HepG2 (cell line): ENCODE measurements at regions not wholly inside any gene's neighbourhood (a gene's known extent, or its start where the extent isn't known, plus 50 kb on each side); places are given as distances from the start of the nearest gene placed in this dataset.

Experiments used
- ATAC-seq: fragments of 200-7000 bp; cut with Tn5 transposase; 3 replicates; pipeline ENCODE4 v1.9.1; 2020; ENCODE audit warnings: mild to moderate bottlenecking, moderate library complexity
- BruUV-seq: library from RNA; stranded (reverse); fragments of 400-500 nt; replicated peaks from 2 replicates; lab custom pipeline; 2021; lab: Mats Ljungman, UMichigan
- CTCF ChIA-PET: fragments of 300-600 bp; formaldehyde crosslinking; extraction: SDS; loops from one replicate; lab custom pipeline; 2021; ENCODE audit warnings: low total read pairs, inconsistent platforms, low intra/inter-chr PET ratio; lab: Yijun Ruan, JAX
- POLR2A ChIA-PET: fragments of 350-600 bp; sonication (Branson Sonifier 250); formaldehyde crosslinking; loops from one replicate; lab custom pipeline; 2020; ENCODE audit warnings: antibody characterized with exemption, inconsistent platforms; lab: Yijun Ruan, JAX
- DNase-seq: peaks from one replicate; pipeline ENCODE4 v3.0.0-alpha.2; 2015; ENCODE audit warnings: low spot score
- FAIRE-seq: peaks from 3 replicates; lab custom pipeline; 2011; peaks lifted over from hg19 to GRCh38; lab: Jason Lieb, UNC
- H2AFZ ChIP-seq: one replicate; pipeline ENCODE4 v1.6.1; 2011; ENCODE audit warnings: low read length, inconsistent platforms
- H3K27ac ChIP-seq: fragments of 300-600 bp; 3 replicates; pipeline ENCODE4 v1.8.0; 2011; ENCODE audit warnings: mixed run types, mild to moderate bottlenecking, mixed read lengths, low read length, inconsistent platforms; ENCODE audit not compliant: insufficient read depth; ENCODE audit errors: extremely low read length
- H3K27me3 ChIP-seq, 2 experiments: fragments of 200-600 bp in 1 of 2; 2 replicates in 1 of 2; 3 replicates in 1 of 2; pipeline versions ENCODE4 v1.6.0 to v1.8.0; 2011; ENCODE audit warnings: low read length in 2 of 2, mild to moderate bottlenecking in 2 of 2, moderate library complexity in 2 of 2, inconsistent platforms in 1 of 2; ENCODE audit not compliant: insufficient read depth in 2 of 2, control insufficient read depth in 1 of 2
- H3K36me3 ChIP-seq, 2 experiments: fragments of 200-600 bp in 1 of 2; replicated peaks in 1 of 2; 2 replicates in 1 of 2; 3 replicates in 1 of 2; pipeline versions ENCODE4 v1.5.1 to v1.8.0; 2011; ENCODE audit warnings: low read length in 2 of 2, inconsistent platforms in 1 of 2; ENCODE audit not compliant: insufficient read depth in 2 of 2, control insufficient read depth in 1 of 2
- H3K4me1 ChIP-seq: 2 replicates; pipeline ENCODE4 v1.5.1; 2012; ENCODE audit warnings: low read length, inconsistent platforms; ENCODE audit not compliant: insufficient read depth
- H3K4me2 ChIP-seq: 2 replicates; pipeline ENCODE4 v1.6.0; 2011; ENCODE audit warnings: low read depth, low read length, inconsistent platforms
- H3K4me3 ChIP-seq, 3 experiments: fragments of 200-600 bp in 1 of 3; sonication (generic), shearing (Covaris generic) in 1 of 3; replicated peaks in 1 of 3; 2 replicates each; pipeline ENCODE4 v1.5.1; 2011 to 2016; ENCODE audit warnings: low read length in 3 of 3, inconsistent platforms in 2 of 3, low read depth in 2 of 3, mild to moderate bottlenecking in 2 of 3, control low read depth in 1 of 3, mixed read lengths in 1 of 3; ENCODE audit not compliant: insufficient read depth in 1 of 3
- H3K79me2 ChIP-seq: one replicate; pipeline ENCODE4 v1.6.1; 2011; ENCODE audit warnings: low read length, inconsistent platforms; ENCODE audit not compliant: insufficient read depth
- H3K9ac ChIP-seq: 2 replicates; pipeline ENCODE4 v1.6.0; 2011; ENCODE audit warnings: mild to moderate bottlenecking, low read depth, low read length, inconsistent platforms; ENCODE audit not compliant: insufficient read depth
- H3K9me3 ChIP-seq: 2 replicates; pipeline ENCODE4 v1.5.1; 2012; ENCODE audit warnings: mild to moderate bottlenecking, low read length
- H4K20me1 ChIP-seq: 2 replicates; pipeline ENCODE4 v1.6.0; 2011; ENCODE audit warnings: inconsistent platforms, mild to moderate bottlenecking, low read length, moderate library complexity; ENCODE audit not compliant: insufficient read depth
- GABPA ChIP-seq, 2 experiments: IDR thresholded peaks; 2 replicates each; pipeline ENCODE4 v1.6.1; 2011 to 2016; ENCODE audit warnings: low read depth in 2 of 2, low read length in 1 of 2, missing biosample characterization in 1 of 2, missing genetic modification characterization in 1 of 2
- MAF1 ChIP-seq: sonication (generic); formaldehyde crosslinking; IDR thresholded peaks from 2 replicates; pipeline ENCODE4 v1.5.0; 2020; ENCODE audit warnings: missing genetic modification reagents, borderline replicate concordance
- POLR2AphosphoS2 ChIP-seq: IDR thresholded peaks from 2 replicates; pipeline ENCODE4 v1.6.1; 2011; ENCODE audit warnings: low read depth, low read length, improper control_type of control experiment
- SIN3A ChIP-seq: IDR thresholded peaks from 2 replicates; pipeline ENCODE4 v1.6.1; 2011; ENCODE audit warnings: low read depth, mild to moderate bottlenecking, control low read depth, low read length, borderline replicate concordance
- SMAD9 ChIP-seq: sonication (generic); formaldehyde crosslinking; IDR thresholded peaks from 2 replicates; pipeline ENCODE4 v1.5.1; 2020; ENCODE audit warnings: mild to moderate bottlenecking, missing genetic modification reagents
- SPEN ChIP-seq: sonication (generic); formaldehyde crosslinking; IDR thresholded peaks from 2 replicates; pipeline ENCODE4 v1.5.1; 2020; ENCODE audit warnings: low read depth, mild to moderate bottlenecking, missing genetic modification reagents
- ZNF446 ChIP-seq: sonication (generic); formaldehyde crosslinking; IDR thresholded peaks from 2 replicates; pipeline ENCODE4 v1.5.0; 2020; ENCODE audit warnings: mild to moderate bottlenecking, missing genetic modification reagents
- ZSCAN21 ChIP-seq: sonication (generic); formaldehyde crosslinking; IDR thresholded peaks from 2 replicates; pipeline ENCODE4 v1.8.0; 2022; ENCODE audit warnings: mild to moderate bottlenecking, missing genetic modification reagents, moderate library complexity, borderline replicate concordance
- WGBS: methylation state at CpG from one replicate; pipeline ENCODE4 v1.1.6; 2017; ENCODE audit warnings: low lambda C conversion rate; 5-methylcytosine and 5-hydroxymethylcytosine counted together
- in situ Hi-C: cut with HindIII; loops from 2 replicates; pipeline ENCODE4 v1.10.0; 2017; ENCODE audit warnings: low pct_unique_long_range_greater_than_20kb; ENCODE audit not compliant: extremely low pct_ligation_motif_present
- intact Hi-C: fragments of 100-400 bp; cut with micrococcal nuclease; formaldehyde crosslinking; loops from one replicate; pipeline ENCODE4 v1.10.0; 2022; ENCODE audit not compliant: unreplicated experiment
- TF ChIP-seq, protein P1 (sequence below): sonication (generic); formaldehyde crosslinking; IDR thresholded peaks from 2 replicates; pipeline ENCODE4 v1.4.0; 2020; ENCODE audit warnings: missing genetic modification reagents, borderline replicate concordance
- TF ChIP-seq, protein P2 (sequence below): sonication (generic); formaldehyde crosslinking; IDR thresholded peaks from 2 replicates; pipeline ENCODE4 v1.5.1; 2020; ENCODE audit warnings: missing genetic modification reagents, mild to moderate bottlenecking, borderline replicate concordance
- TF ChIP-seq, protein P3 (sequence below): IDR thresholded peaks from 2 replicates; pipeline ENCODE4 v1.6.1; 2016; ENCODE audit warnings: missing compliant biosample characterization, missing genetic modification reagents, borderline replicate concordance
- TF ChIP-seq, protein P4 (sequence below): sonication (generic); formaldehyde crosslinking; IDR thresholded peaks from 2 replicates; pipeline ENCODE4 v1.5.0; 2020; ENCODE audit warnings: missing genetic modification reagents
- TF ChIP-seq, protein P5 (sequence below): IDR thresholded peaks from 2 replicates; pipeline ENCODE4 v1.6.1; 2016; ENCODE audit warnings: missing genetic modification reagents, missing compliant biosample characterization

DNA sequence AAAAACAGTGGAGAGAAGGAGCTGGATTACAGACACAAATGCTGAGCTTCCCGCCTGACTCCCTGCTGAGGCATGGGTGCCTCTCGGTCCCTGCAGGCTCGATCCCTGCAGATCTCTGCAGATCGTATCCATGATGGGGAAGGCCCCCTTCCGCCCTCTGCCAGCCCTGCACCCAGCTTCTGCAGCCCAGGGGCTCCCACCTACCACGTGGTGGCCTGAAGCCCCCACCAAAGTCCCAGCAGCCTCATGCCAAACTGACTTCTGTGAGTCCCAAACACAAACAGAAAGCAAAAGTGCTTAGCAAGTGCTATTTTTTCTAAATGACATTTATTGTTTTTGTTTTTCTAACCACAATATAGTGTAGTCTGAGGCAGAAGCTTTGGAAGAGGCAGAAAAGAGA lies 127.1 kb upstream of the CHST15 start:
- FAIRE-seq: no peak
- H3K27ac ChIP-seq: no peak overlapping the region
- H3K27me3 ChIP-seq: peaks cover 2 to 34% of the 10 kb centered on the region in 2 experiments; a peak in 3 of 5 replicates
- no peaks in the 10 kb centered on the region for H4K20me1 ChIP-seq
- TF ChIP-seq, protein P1, sequence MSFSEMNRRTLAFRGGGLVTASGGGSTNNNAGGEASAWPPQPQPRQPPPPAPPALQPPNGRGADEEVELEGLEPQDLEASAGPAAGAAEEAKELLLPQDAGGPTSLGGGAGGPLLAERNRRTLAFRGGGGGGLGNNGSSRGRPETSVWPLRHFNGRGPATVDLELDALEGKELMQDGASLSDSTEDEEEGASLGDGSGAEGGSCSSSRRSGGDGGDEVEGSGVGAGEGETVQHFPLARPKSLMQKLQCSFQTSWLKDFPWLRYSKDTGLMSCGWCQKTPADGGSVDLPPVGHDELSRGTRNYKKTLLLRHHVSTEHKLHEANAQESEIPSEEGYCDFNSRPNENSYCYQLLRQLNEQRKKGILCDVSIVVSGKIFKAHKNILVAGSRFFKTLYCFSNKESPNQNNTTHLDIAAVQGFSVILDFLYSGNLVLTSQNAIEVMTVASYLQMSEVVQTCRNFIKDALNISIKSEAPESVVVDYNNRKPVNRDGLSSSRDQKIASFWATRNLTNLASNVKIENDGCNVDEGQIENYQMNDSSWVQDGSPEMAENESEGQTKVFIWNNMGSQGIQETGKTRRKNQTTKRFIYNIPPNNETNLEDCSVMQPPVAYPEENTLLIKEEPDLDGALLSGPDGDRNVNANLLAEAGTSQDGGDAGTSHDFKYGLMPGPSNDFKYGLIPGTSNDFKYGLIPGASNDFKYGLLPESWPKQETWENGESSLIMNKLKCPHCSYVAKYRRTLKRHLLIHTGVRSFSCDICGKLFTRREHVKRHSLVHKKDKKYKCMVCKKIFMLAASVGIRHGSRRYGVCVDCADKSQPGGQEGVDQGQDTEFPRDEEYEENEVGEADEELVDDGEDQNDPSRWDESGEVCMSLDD (CRISPR knock-in tag): no peak
- TF ChIP-seq SMAD9 (CRISPR knock-in tag): no peak
- TF ChIP-seq MAF1 (CRISPR knock-in tag): no peak
- TF ChIP-seq ZNF446 (CRISPR knock-in tag): no peak
- TF ChIP-seq, protein P2, sequence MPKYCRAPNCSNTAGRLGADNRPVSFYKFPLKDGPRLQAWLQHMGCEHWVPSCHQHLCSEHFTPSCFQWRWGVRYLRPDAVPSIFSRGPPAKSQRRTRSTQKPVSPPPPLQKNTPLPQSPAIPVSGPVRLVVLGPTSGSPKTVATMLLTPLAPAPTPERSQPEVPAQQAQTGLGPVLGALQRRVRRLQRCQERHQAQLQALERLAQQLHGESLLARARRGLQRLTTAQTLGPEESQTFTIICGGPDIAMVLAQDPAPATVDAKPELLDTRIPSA (CRISPR knock-in tag): no peak
- no peak for TF ChIP-seq ZSCAN21
- TF ChIP-seq SIN3A: no peak
- TF ChIP-seq, protein P3, sequence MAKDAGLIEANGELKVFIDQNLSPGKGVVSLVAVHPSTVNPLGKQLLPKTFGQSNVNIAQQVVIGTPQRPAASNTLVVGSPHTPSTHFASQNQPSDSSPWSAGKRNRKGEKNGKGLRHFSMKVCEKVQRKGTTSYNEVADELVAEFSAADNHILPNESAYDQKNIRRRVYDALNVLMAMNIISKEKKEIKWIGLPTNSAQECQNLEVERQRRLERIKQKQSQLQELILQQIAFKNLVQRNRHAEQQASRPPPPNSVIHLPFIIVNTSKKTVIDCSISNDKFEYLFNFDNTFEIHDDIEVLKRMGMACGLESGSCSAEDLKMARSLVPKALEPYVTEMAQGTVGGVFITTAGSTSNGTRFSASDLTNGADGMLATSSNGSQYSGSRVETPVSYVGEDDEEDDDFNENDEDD: no peak
- TF ChIP-seq, protein P4, sequence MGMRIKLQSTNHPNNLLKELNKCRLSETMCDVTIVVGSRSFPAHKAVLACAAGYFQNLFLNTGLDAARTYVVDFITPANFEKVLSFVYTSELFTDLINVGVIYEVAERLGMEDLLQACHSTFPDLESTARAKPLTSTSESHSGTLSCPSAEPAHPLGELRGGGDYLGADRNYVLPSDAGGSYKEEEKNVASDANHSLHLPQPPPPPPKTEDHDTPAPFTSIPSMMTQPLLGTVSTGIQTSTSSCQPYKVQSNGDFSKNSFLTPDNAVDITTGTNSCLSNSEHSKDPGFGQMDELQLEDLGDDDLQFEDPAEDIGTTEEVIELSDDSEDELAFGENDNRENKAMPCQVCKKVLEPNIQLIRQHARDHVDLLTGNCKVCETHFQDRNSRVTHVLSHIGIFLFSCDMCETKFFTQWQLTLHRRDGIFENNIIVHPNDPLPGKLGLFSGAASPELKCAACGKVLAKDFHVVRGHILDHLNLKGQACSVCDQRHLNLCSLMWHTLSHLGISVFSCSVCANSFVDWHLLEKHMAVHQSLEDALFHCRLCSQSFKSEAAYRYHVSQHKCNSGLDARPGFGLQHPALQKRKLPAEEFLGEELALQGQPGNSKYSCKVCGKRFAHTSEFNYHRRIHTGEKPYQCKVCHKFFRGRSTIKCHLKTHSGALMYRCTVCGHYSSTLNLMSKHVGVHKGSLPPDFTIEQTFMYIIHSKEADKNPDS (CRISPR knock-in tag): no peak
- TF ChIP-seq GABPA (IDR thresholded peaks at IDR 0.05; ENCODE audit: low read depth, low read length): no peak
- no peak for TF ChIP-seq GABPA (CRISPR knock-in tag; IDR thresholded peaks at IDR 0.05; ENCODE audit: low read depth)
- TF ChIP-seq, protein P5, sequence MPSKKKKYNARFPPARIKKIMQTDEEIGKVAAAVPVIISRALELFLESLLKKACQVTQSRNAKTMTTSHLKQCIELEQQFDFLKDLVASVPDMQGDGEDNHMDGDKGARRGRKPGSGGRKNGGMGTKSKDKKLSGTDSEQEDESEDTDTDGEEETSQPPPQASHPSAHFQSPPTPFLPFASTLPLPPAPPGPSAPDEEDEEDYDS (CRISPR knock-in tag): no peak
- TF ChIP-seq POLR2AphosphoS2: no peak
- no peak for TF ChIP-seq SPEN (CRISPR knock-in tag)
- no peak overlapping the region for H3K9ac ChIP-seq
- H3K4me2 ChIP-seq: no peak overlapping the region
- no peak overlapping the region for H2AFZ ChIP-seq
- ChIA-PET POLR2A (no interaction called here), CTCF (no interaction called here)
- DNase-seq: no peak
- no peak for ATAC-seq
- BruUV-seq: no TSS peak
- H3K4me1 ChIP-seq: no peaks in the 10 kb centered on the region
- H3K36me3 ChIP-seq: no peaks in the 10 kb centered on the region
- intact Hi-C loops: no loop called here
- H3K79me2 ChIP-seq: no peaks in the 10 kb centered on the region
- 49% methylated on average over 3 of the region's 6 CpGs for WGBS
- no peak overlapping the region for H3K4me3 ChIP-seq
- in situ Hi-C loops: no loop called here
- H3K9me3 ChIP-seq: no peaks in the 10 kb centered on the region
